Loucy (cell line): ENCODE measurements at regions not wholly inside any gene's neighbourhood (a gene's known extent, or its start where the extent isn't known, plus 50 kb on each side); places are given as distances from the start of the nearest gene placed in this dataset.

ENCODE experiments used
- EZH2phosphoT487 ChIP-seq: fragments of 200-600 bp; IDR thresholded peaks from 2 replicates; pipeline ENCODE4 v1.6.1; 2018; ENCODE audit warnings: antibody characterized with exemption, mild to moderate bottlenecking, moderate library complexity, borderline replicate concordance
- TF ChIP-seq, protein P1 (sequence below): fragments of 200-600 bp; sonication (generic); conservative IDR thresholded peaks from 2 replicates; pipeline ENCODE4 v1.5.1; 2014; ENCODE audit warnings: mild to moderate bottlenecking, antibody characterized with exemption, low read length

DNA sequence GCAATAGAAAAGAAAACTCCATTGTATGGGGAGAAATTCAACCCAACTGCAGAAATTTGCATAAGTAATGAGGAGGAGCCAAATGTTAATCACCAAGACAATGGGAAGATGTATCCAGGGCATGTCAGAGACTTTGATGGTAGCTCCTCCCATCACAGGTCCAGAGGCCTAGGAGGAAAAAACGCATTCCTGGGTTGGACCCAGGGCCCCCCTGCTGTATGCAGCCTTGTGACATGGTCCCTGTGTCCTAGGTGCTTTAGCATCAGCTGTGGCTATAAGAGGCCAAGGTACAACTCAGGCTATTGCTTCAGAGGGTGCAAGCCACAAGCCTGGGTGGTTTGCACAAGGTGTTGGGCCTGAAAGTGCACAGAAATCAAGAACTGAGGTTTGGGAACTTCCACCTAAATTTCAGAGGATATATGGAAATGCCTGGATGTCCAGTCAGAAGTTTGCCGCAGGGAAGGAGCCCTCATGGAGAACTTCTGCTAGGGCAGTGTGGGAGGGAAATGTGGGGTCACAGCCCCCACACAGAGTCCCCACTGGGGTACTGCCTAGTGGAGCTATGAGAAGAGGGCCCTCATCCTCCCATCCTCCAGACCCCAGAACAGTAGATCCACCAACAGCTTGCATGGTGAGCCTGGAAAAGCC, 162.3 kb downstream of the TGFB2 start:
- TF ChIP-seq, protein P1, sequence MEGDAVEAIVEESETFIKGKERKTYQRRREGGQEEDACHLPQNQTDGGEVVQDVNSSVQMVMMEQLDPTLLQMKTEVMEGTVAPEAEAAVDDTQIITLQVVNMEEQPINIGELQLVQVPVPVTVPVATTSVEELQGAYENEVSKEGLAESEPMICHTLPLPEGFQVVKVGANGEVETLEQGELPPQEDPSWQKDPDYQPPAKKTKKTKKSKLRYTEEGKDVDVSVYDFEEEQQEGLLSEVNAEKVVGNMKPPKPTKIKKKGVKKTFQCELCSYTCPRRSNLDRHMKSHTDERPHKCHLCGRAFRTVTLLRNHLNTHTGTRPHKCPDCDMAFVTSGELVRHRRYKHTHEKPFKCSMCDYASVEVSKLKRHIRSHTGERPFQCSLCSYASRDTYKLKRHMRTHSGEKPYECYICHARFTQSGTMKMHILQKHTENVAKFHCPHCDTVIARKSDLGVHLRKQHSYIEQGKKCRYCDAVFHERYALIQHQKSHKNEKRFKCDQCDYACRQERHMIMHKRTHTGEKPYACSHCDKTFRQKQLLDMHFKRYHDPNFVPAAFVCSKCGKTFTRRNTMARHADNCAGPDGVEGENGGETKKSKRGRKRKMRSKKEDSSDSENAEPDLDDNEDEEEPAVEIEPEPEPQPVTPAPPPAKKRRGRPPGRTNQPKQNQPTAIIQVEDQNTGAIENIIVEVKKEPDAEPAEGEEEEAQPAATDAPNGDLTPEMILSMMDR = no peak
- TF ChIP-seq EZH2phosphoT487 = no peak
